ENCODE measurements at regions not wholly inside any gene's neighbourhood (a gene's known extent, or its start where the extent isn't known, plus 50 kb on each side); places are given as distances from the start of the nearest gene placed in this dataset.

DNA sequence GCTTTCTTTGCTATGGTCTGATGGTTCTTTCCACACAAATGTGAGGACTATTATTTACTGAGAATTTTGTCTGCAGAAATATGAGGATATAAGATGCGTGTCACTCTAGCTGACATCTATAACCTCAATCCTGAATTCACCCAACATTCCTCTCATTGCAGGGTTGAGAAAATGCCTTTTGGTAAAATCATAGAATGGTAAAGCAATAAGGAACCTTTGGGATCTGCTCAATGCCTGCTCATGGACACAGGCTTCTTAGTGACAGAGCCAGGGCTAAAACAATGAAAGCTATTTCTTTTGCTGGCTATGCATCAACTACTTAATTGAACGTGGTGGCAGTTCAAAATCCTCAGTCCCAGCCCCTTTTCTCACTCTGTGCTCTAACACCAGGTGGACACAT, 199.6 kb downstream of the GAS1 start:
- TF ChIP-seq, protein P1, sequence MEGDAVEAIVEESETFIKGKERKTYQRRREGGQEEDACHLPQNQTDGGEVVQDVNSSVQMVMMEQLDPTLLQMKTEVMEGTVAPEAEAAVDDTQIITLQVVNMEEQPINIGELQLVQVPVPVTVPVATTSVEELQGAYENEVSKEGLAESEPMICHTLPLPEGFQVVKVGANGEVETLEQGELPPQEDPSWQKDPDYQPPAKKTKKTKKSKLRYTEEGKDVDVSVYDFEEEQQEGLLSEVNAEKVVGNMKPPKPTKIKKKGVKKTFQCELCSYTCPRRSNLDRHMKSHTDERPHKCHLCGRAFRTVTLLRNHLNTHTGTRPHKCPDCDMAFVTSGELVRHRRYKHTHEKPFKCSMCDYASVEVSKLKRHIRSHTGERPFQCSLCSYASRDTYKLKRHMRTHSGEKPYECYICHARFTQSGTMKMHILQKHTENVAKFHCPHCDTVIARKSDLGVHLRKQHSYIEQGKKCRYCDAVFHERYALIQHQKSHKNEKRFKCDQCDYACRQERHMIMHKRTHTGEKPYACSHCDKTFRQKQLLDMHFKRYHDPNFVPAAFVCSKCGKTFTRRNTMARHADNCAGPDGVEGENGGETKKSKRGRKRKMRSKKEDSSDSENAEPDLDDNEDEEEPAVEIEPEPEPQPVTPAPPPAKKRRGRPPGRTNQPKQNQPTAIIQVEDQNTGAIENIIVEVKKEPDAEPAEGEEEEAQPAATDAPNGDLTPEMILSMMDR (conservative IDR thresholded peaks at IDR 0.05; ENCODE audit: low read length), result no peak
- no peak for TF ChIP-seq EZH2phosphoT487 (IDR thresholded peaks at IDR 0.05; ENCODE audit: borderline replicate concordance)

All from Loucy (cell line).